Stimulated activated CD4-positive, alpha-beta T cell treated with anti-CD3 and anti-CD28 coated beads, Interleukin-1b, Interleukin-23, amount 100 ng/mL, for 4 hours (primary cell): ENCODE measurements at regions not wholly inside any gene's neighbourhood (a gene's known extent, or its start where the extent isn't known, plus 50 kb on each side); places are given as distances from the start of the nearest gene placed in this dataset.

Experiments used
- DNase-seq, 2 donors: peaks; one replicate each; pipeline ENCODE4 v3.0.0-alpha.2; 2020; ENCODE audit warnings: low read depth in 2 of 2

GRCh38 chr10:44243851-44244510, 140.9 kb downstream of the CXCL12 start:
- no peak for DNase-seq

- no peak for DNase-seq
These were observed 142.1 kb downstream of the CXCL12 start for GRCh38 chr10:44242826-44243225.

GRCh38 chr10:44242091-44242490, 142.8 kb downstream of the CXCL12 start:
- DNase-seq, result no peak

- DNase-seq, result no peak
These were observed 144.2 kb downstream of the CXCL12 start for GRCh38 chr10:44240584-44241205.

GRCh38 chr10:44238212-44238611, 146.7 kb downstream of the CXCL12 start:
- no peak for DNase-seq

- DNase-seq, result no peak
These were observed 147.4 kb downstream of the CXCL12 start for GRCh38 chr10:44237364-44238049.

- DNase-seq, result no peak
These were observed 149.5 kb downstream of the CXCL12 start for GRCh38 chr10:44235363-44235762.

- DNase-seq, result no peak
These were observed 150.4 kb downstream of the CXCL12 start for GRCh38 chr10:44234483-44234875.

- no peak for DNase-seq
These were observed 151.1 kb downstream of the CXCL12 start for GRCh38 chr10:44233561-44234482.

GRCh38 chr10:44217274-44217820, 167.6 kb downstream of the CXCL12 start:
- DNase-seq, result no peak

GRCh38 chr10:44216073-44216472, 168.8 kb downstream of the CXCL12 start:
- no peak for DNase-seq

- no peak for DNase-seq
These were observed 175.1 kb downstream of the CXCL12 start for GRCh38 chr10:44209811-44210210.

- no peak for DNase-seq
These were observed 177.7 kb downstream of the CXCL12 start for GRCh38 chr10:44207160-44207559.

GRCh38 chr10:44206127-44206818, 178.6 kb downstream of the CXCL12 start:
- DNase-seq, result no peak

- no peak for DNase-seq
These were observed 179.8 kb downstream of the CXCL12 start for GRCh38 chr10:44205067-44205466.

- DNase-seq, result no peak
These were observed 181.4 kb downstream of the CXCL12 start for GRCh38 chr10:44203535-44203934.

- DNase-seq, result no peak
These were observed 181.9 kb downstream of the CXCL12 start for GRCh38 chr10:44202952-44203351.

- DNase-seq, result no peak
These were observed 183.2 kb downstream of the CXCL12 start for GRCh38 chr10:44201656-44202055.

GRCh38 chr10:44201011-44201410, 183.9 kb downstream of the CXCL12 start:
- no peak for DNase-seq

- DNase-seq, result no peak
These were observed 184.8 kb downstream of the CXCL12 start for GRCh38 chr10:44199991-44200655.

- no peak for DNase-seq
These were observed 185.6 kb downstream of the CXCL12 start for GRCh38 chr10:44199267-44199666.
